Activated naive CD8-positive, alpha-beta T cell treated with anti-CD3 and anti-CD28 coated beads, Interleukin-2, amount 10 ng/mL, durations not matched to agents 7 days and 5 days (primary cell): ENCODE measurements at regions not wholly inside any gene's neighbourhood (a gene's known extent, or its start where the extent isn't known, plus 50 kb on each side); places are given as distances from the start of the nearest gene placed in this dataset.
A peak's percentile ranks its signal among the peaks of the same experiment; 100 is the strongest.

ENCODE experiments used
- ATAC-seq: fragments of 150-1000 bp; cut with Tn5 transposase; one replicate; pipeline ENCODE4 v1.10.0; 2021; ENCODE audit warnings: low read depth, moderate library complexity
- POLR2A ChIA-PET: fragments of 350-600 bp; sonication (Branson Sonifier 250); formaldehyde crosslinking; loops from one replicate; lab custom pipeline; 2021; ENCODE audit warnings: antibody characterized with exemption; lab: Charles Lee
- DNase-seq: peaks from one replicate; pipeline ENCODE4 v3.0.0; 2021
- H3K27ac Mint-ChIP-seq: one replicate; pipeline ENCODE4 v1.8.0; 2022; ENCODE audit warnings: mild to moderate bottlenecking, mixed read lengths
- H3K27me3 Mint-ChIP-seq: one replicate; pipeline ENCODE4 v1.8.0; 2022; ENCODE audit warnings: mild to moderate bottlenecking, moderate library complexity, mixed read lengths
- H3K36me3 Mint-ChIP-seq: one replicate; pipeline ENCODE4 v1.8.0; 2021; ENCODE audit warnings: mild to moderate bottlenecking, mixed read lengths
- H3K4me1 Mint-ChIP-seq: one replicate; pipeline ENCODE4 v1.8.0; 2021; ENCODE audit warnings: mixed read lengths
- H3K4me3 Mint-ChIP-seq: one replicate; pipeline ENCODE4 v1.8.0; 2022; ENCODE audit warnings: mild to moderate bottlenecking, moderate library complexity, mixed read lengths
- H3K9me3 Mint-ChIP-seq: one replicate; pipeline ENCODE4 v1.8.0; 2021; ENCODE audit warnings: mixed read lengths

- DNase-seq (no peak), ATAC-seq (no peak)
- POLR2A ChIA-PET = no interaction called here
- Mint-ChIP-seq H3K27ac (no peak overlapping the region), H3K27me3 (peaks cover 3% of the 10 kb centered on the region), H3K36me3 (no peaks in the 10 kb centered on the region), H3K4me3 (no peak overlapping the region), H3K9me3 (peaks cover 4% of the 10 kb centered on the region), H3K4me1 (no peaks in the 10 kb centered on the region)
Observed at GRCh38 chr16:54460263-54460860, 173.8 kb upstream of the IRX3 start.

- peaks cover 6% of the 10 kb centered on the region for H3K27me3 Mint-ChIP-seq
- ATAC-seq = no peak
- H3K27ac Mint-ChIP-seq = no peak overlapping the region
- POLR2A ChIA-PET = no interaction called here
- H3K9me3 Mint-ChIP-seq = peaks cover 4% of the 10 kb centered on the region
- no peak for DNase-seq
- H3K4me1 Mint-ChIP-seq = peaks cover under 1% of the 10 kb centered on the region
- H3K36me3 Mint-ChIP-seq = no peaks in the 10 kb centered on the region
- no peak overlapping the region for H3K4me3 Mint-ChIP-seq
Observed at GRCh38 chr16:54459509-54460262, 173.1 kb upstream of the IRX3 start.

DNA sequence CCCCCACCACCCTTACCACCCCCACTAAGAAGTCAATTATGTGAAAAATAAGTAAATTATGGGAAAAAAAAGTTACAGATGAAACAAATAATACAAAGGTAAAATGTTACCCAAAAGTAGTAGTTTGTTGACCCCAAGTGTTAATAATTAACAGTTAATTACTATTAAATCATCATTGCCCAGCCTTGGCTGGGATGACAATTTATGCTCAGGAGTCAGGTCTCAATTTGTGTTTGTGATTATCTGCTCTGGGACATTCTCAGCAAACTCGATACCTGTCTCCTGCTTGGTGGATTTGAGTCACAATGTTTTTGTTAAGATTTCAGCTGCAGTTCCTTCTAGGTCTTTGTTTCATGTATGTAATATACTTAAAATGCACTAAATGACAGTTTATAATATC lies 172.3 kb upstream of the IRX3 start:
- DNase-seq (no peak), ATAC-seq (no peak)
- POLR2A ChIA-PET = no interaction called here
- Mint-ChIP-seq H3K27me3 (peaks cover 6% of the 10 kb centered on the region), H3K4me1 (peaks cover 4% of the 10 kb centered on the region), H3K4me3 (no peak overlapping the region), H3K36me3 (no peaks in the 10 kb centered on the region), H3K27ac (no peak overlapping the region), H3K9me3 (peaks cover 2% of the 10 kb centered on the region)

GRCh38 chr16:54456291-54456690 lies 169.7 kb upstream of the IRX3 start:
- peaks cover 4% of the 10 kb centered on the region for H3K4me1 Mint-ChIP-seq
- no peak overlapping the region for H3K4me3 Mint-ChIP-seq
- peaks cover 6% of the 10 kb centered on the region for H3K27me3 Mint-ChIP-seq
- POLR2A ChIA-PET = no interaction called here
- DNase-seq (no peak), ATAC-seq (no peak)
- H3K9me3 Mint-ChIP-seq = peaks cover 2% of the 10 kb centered on the region
- H3K36me3 Mint-ChIP-seq = no peaks in the 10 kb centered on the region
- no peak overlapping the region for H3K27ac Mint-ChIP-seq

DNA sequence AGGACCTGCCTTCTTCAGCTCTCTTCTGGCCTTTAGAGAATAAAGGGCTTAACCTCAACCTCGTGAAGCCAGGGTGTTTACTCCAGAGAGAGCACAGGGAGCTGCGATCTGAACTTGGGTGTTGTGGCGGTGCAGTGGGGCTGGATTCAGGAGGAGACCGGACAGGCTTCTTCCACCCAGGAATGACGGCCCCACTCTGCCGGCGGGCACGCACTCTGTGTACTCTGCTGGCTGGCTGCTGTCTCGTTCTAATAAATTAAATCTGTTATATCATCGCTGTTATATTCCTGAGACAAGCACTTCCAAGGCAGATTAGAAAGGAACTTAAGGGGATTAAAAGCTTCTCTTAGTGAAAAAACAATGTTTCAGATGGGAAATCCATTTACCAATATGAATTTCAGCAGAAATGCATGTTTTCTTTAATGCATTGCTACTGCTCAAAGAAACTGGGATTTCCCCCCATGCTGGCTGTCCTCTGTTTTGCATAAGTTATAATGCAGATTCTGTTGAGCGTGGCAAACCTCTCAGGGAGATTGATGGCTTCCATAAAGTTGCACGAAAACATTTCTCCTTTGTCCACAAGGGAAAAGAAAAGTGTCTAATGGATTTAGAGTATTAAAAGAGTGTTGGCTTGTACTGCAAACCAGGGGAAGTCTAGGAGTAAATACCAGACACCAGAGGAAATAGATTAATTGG lies 168.6 kb upstream of the IRX3 start:
- Mint-ChIP-seq H3K4me1 (peaks cover 4% of the 10 kb centered on the region), H3K9me3 (no peaks in the 10 kb centered on the region), H3K36me3 (no peaks in the 10 kb centered on the region), H3K27ac (no peak overlapping the region), H3K27me3 (peaks cover 6% of the 10 kb centered on the region), H3K4me3 (no peak overlapping the region)
- POLR2A ChIA-PET = no interaction called here
- no peak for DNase-seq
- ATAC-seq = no peak

DNA sequence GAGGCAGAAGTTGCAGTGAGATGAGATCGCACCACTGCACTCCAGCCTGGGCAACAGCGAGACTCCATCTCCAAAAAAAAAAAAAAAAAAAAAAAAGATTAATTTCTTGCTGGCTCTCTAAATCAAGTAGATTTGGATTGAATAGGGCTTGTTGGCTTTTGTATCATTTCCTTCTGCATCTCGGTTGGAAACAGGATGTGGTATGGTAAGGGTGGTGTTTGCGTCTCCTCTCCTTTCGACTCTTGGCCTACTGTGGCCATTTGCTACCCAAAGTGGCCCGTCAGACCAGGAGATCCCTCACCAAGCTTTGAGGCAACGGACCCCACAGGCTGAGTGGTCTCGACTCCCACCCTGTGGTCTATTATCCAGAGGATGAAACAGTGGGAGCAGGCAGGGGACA lies 168.0 kb upstream of the IRX3 start:
- Mint-ChIP-seq H3K9me3 (no peaks in the 10 kb centered on the region), H3K27ac (no peak overlapping the region), H3K36me3 (no peaks in the 10 kb centered on the region), H3K4me3 (no peak overlapping the region), H3K4me1 (peaks cover 4% of the 10 kb centered on the region), H3K27me3 (peaks cover 6% of the 10 kb centered on the region)
- POLR2A ChIA-PET = no interaction called here
- peak; percentile 26 for DNase-seq
- no peak for ATAC-seq

DNA sequence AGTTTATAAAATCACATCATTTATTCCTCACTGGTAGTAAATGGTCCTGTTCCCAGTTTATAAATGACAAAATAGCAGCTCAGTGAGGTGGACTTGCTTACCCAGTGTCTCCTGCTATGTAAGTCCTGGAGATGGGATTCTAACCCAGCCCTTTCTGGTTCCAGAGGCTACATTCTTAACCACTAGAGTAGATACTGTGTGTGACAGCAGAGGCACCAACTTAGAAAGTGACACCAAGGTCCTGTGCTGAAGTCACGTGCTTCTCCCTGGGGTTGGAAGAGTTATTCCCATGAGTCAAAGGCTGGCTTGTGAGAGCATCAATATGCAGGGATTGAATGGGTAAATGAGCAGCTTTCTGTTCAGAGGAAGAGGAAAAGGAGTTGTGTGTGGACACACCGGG lies 167.3 kb upstream of the IRX3 start:
- H3K36me3 Mint-ChIP-seq = no peaks in the 10 kb centered on the region
- no peak for DNase-seq
- H3K27ac Mint-ChIP-seq = no peak overlapping the region
- H3K9me3 Mint-ChIP-seq = no peaks in the 10 kb centered on the region
- no peak for ATAC-seq
- H3K4me3 Mint-ChIP-seq = no peak overlapping the region
- peaks cover 13% of the 10 kb centered on the region for H3K27me3 Mint-ChIP-seq
- POLR2A ChIA-PET = no interaction called here
- H3K4me1 Mint-ChIP-seq = peaks cover 4% of the 10 kb centered on the region

DNA sequence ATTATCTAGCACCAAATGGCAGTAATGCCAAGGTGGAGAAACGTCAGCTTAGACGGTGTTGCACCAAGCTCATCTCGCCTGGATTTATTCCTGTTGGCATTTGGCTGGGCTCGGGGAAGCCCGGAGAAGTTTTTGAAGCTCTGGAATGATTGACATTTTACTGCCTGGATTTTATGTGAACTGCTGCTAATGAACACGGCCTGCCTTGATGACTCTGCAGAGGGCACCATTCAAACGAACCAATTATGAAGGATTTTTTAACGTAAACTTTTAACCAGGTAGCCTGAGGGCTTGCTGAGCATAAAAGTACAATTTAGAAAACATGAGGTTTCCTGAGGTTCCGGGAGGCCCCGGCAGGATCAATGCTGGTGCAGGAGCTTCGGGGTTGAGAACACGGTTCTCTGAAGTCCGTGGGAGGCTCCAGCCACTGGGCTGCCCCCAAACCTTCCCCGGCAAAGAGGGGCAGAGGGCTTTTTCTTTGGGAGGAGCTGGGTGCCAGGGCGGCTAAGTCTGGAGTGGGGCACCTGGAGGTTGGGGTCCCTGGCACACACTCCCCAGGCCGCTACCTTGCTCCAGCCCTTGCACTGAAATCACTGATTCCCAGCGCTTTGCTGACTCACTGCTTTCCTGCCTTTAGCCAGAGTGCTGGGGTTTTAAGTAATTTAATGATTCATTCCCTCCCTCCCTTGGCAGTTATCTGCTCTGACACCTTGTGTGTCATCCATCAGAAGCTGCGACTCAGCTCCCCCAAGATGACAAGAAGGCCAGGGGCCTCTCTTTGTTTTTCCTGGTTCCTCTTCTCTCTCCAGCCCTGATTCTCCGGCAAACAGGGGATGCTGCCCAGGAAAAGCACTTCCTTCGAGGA lies 161.2 kb upstream of the IRX3 start:
- no peak for ATAC-seq
- POLR2A ChIA-PET = no interaction called here
- H3K27ac Mint-ChIP-seq = no peak overlapping the region

GRCh38 chr16:54446639-54447038 lies 160.1 kb upstream of the IRX3 start:
- Mint-ChIP-seq H3K4me3 (no peak overlapping the region), H3K4me1 (no peaks in the 10 kb centered on the region), H3K27ac (no peak overlapping the region), H3K36me3 (no peaks in the 10 kb centered on the region), H3K27me3 (peaks cover 12% of the 10 kb centered on the region), H3K9me3 (no peaks in the 10 kb centered on the region)
- DNase-seq (no peak), ATAC-seq (no peak)
- POLR2A ChIA-PET = no interaction called here

More for the DNA sequence above, 161.2 kb upstream of the IRX3 start:
- H3K27me3 Mint-ChIP-seq = peaks cover 12% of the 10 kb centered on the region
- no peaks in the 10 kb centered on the region for H3K36me3 Mint-ChIP-seq
- no peaks in the 10 kb centered on the region for H3K9me3 Mint-ChIP-seq
- no peaks in the 10 kb centered on the region for H3K4me1 Mint-ChIP-seq
- H3K4me3 Mint-ChIP-seq = no peak overlapping the region
- DNase-seq = no peak

DNA sequence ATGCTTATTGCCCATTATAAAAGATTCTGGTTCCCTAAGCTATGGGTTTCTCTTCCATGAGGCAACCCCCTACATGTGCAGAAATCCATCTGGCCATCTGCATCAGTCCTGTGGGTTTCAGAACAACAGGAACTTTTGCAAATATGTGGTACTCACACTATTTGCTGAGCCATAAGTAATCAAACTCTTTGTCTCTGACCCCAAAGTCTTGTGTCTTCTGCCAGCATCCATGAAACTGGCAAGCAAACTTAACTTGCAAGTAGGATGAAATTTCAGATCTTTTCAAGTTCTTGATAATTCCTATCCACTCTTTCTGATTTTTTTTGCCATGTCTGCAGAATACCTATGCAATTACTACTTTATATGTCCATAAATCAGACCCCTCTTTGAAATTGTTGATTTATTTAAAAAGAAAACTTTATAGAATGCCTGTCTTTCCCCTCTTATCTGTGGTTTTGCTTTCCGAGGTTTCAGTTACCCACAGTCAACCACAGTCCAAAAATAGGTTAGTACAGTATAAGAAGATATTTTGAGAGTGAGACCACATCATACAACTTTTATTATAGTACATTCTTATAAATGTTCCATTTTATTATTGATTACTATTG lies 158.4 kb upstream of the IRX3 start:
- no peaks in the 10 kb centered on the region for H3K36me3 Mint-ChIP-seq
- H3K4me1 Mint-ChIP-seq = no peaks in the 10 kb centered on the region
- peaks cover 12% of the 10 kb centered on the region for H3K27me3 Mint-ChIP-seq
- DNase-seq (no peak), ATAC-seq (no peak)
- POLR2A ChIA-PET = no interaction called here
- no peaks in the 10 kb centered on the region for H3K9me3 Mint-ChIP-seq
- H3K27ac Mint-ChIP-seq = no peak overlapping the region
- H3K4me3 Mint-ChIP-seq = no peak overlapping the region

- DNase-seq (no peak), ATAC-seq (no peak)
- Mint-ChIP-seq H3K27ac (no peak overlapping the region), H3K4me3 (no peak overlapping the region), H3K9me3 (no peaks in the 10 kb centered on the region), H3K36me3 (no peaks in the 10 kb centered on the region), H3K4me1 (no peaks in the 10 kb centered on the region), H3K27me3 (peaks cover 5% of the 10 kb centered on the region)
- POLR2A ChIA-PET = no interaction called here
Observed at GRCh38 chr16:54443839-54444238, 157.3 kb upstream of the IRX3 start.

- H3K27ac Mint-ChIP-seq = no peak overlapping the region
- POLR2A ChIA-PET = no interaction called here
- no peaks in the 10 kb centered on the region for H3K36me3 Mint-ChIP-seq
- ATAC-seq = no peak
- no peaks in the 10 kb centered on the region for H3K9me3 Mint-ChIP-seq
- DNase-seq = no peak
- no peak overlapping the region for H3K4me3 Mint-ChIP-seq
- H3K27me3 Mint-ChIP-seq = peaks cover 4% of the 10 kb centered on the region
- no peaks in the 10 kb centered on the region for H3K4me1 Mint-ChIP-seq
Observed at GRCh38 chr16:54443352-54443751, 156.8 kb upstream of the IRX3 start.

- POLR2A ChIA-PET = no interaction called here
- H3K36me3 Mint-ChIP-seq = no peaks in the 10 kb centered on the region
- no peaks in the 10 kb centered on the region for H3K4me1 Mint-ChIP-seq
- peaks cover 2% of the 10 kb centered on the region for H3K27me3 Mint-ChIP-seq
- DNase-seq (no peak), ATAC-seq (no peak)
- no peak overlapping the region for H3K27ac Mint-ChIP-seq
- H3K4me3 Mint-ChIP-seq = no peak overlapping the region
- H3K9me3 Mint-ChIP-seq = no peaks in the 10 kb centered on the region
Observed at GRCh38 chr16:54442864-54443263, 156.3 kb upstream of the IRX3 start.
